NCI-H345 treated with DMSO at 0.1 percent for 48 hours (cell line): ENCODE measurements at regions not wholly inside any gene's neighbourhood (a gene's known extent, or its start where the extent isn't known, plus 50 kb on each side); places are given as distances from the start of the nearest gene placed in this dataset.
"Not testable (repeated sequence)": the region's sequence is repeated elsewhere in the genome, so short reads cannot be mapped to it uniquely, and the experiment has no call there.

Experiments
- DNase-seq: peaks from one replicate; lab custom pipeline; 2025; ENCODE audit not compliant: unreplicated experiment; lab: John Stamatoyannopoulos, UW

DNA sequence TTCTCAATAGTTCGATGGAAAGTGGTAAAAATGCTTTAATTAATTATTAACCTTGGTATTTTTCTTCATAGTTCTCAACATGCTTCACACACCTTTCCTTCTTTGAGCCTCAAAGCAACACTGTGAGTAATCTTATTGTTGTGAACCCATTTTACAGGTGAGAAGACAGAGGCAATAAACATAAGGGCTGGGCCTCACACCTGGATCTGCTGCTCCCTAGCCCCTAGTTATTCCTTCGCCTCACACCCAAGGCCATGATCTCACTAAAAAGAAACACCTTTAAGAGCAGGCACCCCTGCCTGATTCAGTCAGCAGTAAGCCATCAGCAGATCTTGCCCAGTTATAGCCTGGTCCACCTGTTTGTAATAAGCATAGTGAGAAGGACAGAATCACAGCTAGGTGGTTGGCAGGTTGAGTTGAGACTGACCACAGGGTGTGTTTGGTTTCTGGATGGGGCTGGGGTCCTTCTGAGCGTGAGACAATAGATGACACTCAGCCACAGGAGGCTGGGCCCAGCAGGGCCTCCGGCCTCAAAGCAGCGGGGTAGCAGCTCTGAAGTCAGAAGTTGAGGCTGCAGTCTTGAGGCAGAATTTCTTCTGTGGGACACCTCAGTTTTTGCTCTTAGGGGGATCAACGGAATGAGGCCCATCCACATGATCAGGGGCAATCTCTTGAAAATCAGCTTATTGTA, 203.9 kb downstream of the RHOU start:
- DNase-seq, result no peak

DNA sequence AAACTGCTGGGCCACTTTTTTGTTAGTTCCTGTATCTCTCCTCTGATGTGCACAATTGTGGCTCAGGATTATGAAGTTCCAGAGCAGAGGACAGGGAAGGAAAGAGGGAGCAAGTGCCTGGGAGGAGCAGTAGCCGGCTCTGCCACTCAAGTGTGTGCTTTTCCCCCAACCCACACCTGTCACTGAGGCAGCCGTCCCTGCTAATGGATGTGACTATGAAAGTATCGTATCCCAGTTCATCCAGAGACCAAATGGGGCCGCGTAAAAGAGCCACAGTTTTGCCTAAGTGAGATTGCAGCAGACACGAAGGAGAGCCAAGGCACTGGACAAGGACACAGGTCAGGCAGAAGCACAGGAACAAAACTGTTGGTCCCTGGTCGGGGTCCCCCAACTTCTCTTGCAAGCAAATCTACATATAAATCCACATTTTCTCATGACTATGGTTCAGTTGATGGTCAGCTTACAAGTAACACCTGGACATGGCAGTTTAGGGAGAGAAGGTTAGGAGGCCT, 204.7 kb downstream of the RHOU start:
- no peak for DNase-seq

DNA sequence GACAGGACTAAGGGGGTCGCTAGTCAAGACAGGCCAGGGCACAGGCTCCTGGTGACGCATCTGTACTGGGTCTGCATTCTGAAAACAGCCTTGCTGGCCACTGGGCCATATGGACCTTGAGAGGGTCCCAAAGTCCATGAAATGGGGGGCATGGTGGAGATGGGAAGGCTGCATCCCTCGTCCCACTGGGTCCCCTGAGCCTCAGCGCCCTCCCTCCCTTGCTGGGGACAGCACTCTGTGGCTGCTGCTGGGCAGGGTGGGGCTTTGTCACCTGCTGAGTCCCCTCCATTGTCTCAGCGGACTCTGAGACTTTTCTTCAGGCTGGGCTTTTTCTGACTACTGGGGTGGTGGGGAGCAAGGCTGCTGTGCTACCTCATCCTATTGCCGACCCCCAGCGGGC, 205.2 kb downstream of the RHOU start:
- no peak for DNase-seq

DNA sequence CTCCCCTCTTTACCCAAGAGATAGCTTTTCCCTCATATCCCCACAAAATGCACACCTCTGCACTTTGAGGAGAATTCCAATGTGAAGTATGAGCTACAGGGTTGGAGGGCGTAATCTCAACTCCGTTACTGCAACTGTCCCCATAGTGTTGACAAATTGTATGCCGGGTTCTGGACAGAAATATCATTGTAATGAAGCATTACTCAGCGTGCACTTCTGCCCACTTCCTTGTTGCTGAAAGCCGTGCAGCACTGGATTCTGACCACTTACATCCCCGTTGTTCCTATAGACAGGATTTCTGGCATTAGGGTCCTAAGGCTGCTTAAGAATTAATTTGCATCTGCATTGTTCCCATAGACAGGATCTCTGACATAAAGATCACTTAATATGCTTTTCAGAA, 205.6 kb downstream of the RHOU start:
- no peak for DNase-seq

DNA sequence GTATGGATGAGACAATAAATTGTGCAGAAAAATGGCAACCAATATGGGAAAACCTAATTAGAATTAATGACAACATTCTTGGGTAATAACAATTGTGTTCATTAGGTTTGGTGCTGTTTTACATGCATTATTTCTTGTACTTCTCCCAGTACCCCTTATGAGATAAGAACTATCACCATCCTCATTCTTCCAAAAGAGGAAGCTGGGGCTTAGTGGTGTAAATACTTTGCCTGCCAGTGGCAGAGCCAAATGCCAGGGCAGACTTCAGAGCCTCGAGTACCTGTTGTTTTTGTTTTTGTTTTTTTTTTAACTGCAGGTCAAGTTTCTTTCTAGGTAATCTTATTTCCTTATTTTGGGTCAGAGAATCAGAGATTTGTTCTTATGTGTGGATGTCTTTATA, 206.4 kb downstream of the RHOU start:
- no peak for DNase-seq

DNA sequence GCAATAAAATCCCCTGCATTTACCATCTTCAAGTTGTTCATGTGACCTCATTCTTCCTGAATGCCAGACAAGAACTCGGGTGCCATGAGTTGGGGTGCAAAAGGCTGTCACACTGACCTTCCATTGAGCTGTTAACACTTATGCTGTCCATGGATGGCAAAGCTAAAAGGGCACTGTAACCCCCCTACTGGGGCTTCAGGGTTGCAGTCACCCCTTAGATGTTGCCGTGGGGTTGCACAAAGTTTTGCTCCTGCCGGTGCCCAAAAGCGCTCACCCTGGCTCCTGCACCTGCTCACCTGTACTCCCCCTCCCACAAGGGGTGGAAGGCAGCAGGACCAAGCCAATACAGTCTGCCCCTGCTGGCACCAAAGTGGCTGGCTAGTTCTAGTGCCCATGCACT, 208.2 kb downstream of the RHOU start:
- no peak for DNase-seq

DNA sequence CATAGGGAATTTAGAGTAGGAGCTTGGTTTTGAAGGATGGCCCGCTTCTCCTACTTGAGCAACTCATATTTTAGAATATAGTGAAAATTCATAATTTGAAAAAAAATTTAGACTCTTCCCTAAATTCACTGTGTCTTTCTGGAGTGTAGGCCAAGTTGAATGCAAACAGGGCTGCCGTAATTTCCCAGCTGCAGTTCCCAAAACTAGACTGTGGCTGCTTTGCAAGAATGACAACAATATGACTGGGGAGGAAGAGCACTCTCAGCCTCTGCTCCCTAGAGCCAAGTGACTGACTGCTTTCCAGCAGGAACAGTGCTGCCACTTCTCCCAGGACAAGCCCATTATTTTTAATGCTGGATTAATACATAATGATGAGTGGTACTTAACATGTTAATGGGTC, 209.0 kb downstream of the RHOU start:
- no peak for DNase-seq

DNA sequence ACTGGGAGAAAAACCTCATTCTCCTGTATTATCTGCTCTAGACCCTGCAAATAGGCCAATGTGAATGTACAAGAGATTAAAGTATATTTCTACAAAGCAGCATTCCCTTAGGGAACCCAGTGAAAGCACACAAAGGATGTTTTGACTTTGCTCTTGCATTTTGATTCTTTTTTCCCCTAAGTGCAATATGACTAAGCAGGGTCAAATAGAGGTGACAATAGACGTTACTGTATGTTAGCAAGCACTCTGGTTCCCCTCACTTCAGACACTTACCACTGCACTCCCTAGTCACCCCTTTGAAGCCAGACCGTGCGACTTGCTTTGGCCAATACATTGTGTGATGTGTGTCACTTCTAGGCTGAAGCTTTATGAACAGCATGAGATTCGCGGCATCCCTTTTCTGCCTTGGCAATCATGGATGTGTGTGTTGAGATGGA, 209.7 kb downstream of the RHOU start:
- no peak for DNase-seq

DNA sequence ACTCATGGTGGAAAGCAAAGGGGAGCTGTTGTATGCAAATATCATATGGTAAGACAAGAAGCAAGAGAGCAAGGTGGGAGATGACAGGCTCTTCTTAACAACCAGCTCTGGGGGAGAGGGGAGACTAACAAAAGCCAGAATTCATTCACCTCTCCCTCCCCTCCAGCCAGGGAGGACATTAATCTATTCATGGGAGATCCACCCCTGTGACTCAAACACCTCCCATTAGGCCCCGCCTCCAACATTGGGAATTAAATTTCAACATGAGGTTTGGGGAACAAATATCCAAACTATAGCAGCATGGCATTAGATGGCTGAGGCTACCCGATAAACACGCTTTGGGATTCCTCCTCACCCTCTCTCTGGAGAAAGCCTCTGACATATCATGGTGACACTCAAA, 210.6 kb downstream of the RHOU start:
- no peak for DNase-seq

DNA sequence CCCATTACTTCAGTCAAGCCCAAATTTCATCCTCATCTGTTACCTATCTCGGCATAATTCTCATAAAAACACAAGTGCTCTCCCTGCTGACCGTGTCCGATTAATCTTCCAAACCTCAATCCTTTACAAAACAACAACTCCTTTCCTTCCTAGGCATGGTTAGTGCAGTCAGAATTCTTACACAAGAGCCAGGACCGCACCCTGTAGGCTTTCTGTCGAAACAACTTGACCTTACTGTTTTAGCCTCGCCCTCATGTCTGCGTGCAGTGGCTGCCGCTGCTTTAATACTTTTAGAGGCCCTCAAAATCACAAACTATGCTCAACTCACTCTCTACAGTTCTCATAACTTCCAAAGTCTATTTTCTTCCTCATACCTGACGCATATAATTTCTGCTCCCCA, 214.3 kb downstream of the RHOU start:
- not testable (repeated sequence) for DNase-seq

DNA sequence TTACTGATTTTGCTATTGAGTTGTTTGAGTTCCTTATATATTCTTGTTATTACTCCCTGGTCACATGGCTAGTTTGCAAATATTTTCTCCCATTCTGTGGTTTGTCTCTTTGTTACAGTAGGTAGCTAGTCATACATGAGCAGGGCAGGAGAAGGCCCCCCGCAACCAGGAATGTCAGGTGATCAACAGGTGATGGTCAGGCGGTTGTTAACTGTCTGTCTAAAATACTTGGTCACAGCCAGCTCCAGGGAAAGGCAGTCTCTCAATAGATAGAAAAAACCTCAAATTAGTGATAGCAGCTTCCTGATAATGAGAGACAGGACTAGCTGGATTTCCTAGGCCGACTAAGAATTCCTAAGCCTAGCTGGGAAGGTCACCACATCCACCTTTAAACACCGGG, 217.9 kb downstream of the RHOU start:
- no peak for DNase-seq

DNA sequence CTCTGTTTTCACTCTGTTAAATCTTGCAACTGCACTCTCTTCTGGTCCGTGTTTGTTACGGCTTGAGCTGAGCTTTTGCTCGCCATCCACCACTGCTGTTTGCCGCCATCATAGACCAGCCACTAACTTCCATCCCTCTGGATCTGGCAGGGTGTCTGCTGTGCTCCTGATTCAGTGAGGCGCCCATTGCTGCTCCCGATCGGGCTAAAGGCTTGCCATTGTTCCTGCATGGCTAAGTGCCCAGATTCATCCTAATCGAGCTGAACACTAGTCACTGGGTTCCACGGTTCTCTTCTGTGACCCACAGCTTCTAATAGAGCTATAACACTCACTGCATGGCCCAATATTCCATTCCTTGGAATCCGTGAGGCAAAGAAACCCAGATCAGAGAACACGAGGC, 218.5 kb downstream of the RHOU start:
- not testable (repeated sequence) for DNase-seq

DNA sequence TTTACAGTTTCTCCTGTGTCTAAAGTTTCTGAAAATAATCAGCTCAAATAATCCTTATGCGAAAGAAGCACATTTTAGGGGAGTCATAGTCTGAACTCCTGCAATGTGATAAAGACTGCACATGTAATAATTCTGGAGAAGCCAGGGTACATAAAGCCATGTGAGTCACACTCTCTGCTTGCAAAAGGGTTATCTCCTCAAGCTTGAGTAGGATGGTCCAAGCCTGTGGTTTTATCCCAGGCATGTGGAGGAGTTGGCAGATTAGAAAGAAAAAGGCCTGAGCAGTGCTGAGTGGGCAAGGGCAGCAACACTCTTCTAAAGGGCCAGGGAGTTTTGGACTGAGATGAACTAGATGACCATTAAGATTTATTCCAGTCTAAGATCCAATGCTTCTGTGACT, 220.4 kb downstream of the RHOU start:
- DNase-seq, result no peak

DNA sequence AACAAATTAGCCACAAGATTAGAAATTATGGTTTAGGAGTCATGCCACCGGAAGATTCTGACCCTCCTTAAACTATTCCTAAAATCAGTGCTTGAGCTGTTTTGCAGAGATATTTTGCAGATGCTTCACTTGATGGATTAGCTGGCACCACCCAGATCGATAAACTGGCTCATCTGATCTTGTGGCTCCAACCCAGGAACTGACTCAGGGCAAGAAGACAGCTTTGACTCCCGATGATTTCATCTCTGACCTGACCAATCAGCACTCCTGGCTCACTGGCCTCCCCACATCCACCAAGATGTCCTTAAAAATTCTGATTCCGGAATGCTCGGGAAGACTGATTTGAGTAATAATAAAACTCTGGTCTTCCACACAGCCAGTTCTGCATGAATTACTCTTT, 221.6 kb downstream of the RHOU start:
- DNase-seq, result no peak

DNA sequence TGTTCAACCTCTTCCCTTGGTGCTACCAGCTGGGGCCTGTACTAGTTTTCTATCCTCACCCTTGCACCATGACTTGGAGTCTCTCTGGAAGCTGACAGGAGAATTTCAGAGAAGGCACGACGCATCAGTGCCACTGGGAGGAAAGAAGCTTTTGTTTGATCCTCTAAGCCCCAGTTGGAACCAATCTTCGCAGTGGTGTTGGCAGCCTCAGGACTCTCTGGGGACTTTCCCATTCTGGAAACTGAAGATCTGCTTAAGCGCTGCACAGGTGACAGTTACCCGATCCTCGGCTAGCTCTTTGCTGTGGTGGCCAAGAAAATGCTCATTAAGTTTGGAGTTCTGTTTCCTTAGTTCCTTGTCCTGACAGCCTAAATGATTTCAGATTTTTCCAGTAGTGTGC, 222.3 kb downstream of the RHOU start:
- DNase-seq, result no peak

DNA sequence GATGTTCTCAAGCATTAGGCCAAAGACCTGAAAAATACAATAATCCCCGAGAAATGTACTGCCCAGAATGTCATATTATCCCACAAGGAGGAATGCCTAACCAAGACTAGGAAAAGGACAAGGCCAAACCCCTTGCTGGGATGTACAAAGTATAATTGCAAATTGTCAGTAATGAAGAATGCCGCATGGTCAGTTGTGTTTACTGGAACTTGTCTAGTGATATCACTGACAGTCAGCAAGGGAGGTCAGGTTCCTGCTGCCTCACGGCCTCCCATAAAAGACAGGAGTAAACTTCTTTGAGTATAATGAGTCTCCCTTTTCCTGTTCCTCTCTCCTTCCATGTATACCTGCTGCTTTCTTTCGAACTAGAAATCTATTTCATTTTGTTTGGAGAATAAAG, 222.8 kb downstream of the RHOU start:
- DNase-seq, result no peak

DNA sequence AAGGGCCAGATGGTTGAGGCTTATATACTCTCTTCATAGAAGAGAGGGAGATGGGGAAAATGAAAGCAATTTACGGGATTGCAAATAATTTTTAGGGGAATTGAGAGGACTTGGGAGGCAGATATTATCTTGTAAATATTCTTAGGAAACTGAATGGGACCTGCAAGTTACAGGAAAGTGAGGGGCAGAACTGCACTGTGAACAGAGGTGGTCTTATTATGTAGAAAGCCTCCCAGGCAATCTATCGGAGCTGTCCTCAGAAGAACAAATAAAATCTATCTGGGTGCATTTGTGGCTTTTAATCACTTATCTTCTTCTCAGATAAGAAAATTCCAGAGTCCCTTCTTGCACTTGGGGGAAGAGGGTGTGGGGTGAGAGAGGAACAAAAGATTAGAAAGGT, 223.5 kb downstream of the RHOU start:
- no peak for DNase-seq

DNA sequence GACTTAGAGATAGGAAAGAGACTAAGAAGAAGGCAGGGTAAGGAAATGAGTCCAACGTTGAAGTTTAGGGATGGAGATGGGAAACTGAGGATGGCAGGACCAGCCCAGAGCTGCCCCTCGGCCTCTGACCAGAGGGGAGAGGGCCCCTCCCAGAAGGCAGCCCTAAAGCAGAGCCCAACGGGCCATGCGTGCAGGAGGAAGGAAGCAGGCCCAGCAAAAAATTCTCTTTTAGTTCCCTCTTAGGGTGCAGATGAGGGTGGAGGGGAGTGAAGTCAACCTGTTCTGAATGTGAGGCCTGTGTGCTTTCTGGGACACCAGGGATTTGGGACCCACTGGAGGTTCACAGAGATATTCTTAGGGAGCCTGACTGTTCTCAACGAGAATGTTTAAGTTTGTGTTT, 225.4 kb downstream of the RHOU start:
- no peak for DNase-seq

DNA sequence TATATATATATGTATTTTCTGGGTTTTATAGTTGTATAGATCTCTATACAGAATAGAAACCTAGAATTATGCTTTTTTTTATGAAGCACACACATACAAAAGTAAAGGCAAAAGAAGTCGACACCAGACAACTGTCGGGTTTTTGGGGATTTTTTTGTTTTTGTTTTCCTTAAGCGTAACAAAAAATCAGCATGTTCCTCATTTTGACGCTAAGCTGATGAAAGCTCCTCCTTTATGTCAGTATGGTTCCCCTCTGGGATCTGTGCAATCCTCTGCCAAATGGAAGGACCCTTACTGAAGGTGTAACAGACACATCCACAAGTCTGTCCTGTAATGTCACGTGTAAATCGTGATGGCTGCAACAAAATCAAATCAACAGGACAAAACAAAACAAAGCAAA, 226.2 kb downstream of the RHOU start:
- no peak for DNase-seq

DNA sequence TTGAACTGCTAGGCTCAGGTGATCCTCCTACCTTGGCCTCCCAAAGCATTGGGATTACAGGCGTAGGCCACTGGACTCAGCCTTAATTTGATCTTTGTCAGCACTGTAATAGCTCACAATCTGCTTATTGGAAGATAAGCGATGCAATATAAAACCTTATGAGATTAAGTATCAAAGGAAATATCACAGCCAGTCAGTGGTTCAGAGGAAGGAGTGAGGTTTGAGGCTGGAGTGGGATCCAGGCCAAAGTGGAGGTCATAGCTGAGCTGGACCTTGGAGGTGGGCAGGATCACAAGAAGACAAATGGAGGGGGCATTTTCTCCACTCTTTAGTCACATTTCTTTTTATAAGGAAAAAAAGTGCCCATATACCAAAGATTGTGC, 228.5 kb downstream of the RHOU start:
- DNase-seq, result no peak

DNA sequence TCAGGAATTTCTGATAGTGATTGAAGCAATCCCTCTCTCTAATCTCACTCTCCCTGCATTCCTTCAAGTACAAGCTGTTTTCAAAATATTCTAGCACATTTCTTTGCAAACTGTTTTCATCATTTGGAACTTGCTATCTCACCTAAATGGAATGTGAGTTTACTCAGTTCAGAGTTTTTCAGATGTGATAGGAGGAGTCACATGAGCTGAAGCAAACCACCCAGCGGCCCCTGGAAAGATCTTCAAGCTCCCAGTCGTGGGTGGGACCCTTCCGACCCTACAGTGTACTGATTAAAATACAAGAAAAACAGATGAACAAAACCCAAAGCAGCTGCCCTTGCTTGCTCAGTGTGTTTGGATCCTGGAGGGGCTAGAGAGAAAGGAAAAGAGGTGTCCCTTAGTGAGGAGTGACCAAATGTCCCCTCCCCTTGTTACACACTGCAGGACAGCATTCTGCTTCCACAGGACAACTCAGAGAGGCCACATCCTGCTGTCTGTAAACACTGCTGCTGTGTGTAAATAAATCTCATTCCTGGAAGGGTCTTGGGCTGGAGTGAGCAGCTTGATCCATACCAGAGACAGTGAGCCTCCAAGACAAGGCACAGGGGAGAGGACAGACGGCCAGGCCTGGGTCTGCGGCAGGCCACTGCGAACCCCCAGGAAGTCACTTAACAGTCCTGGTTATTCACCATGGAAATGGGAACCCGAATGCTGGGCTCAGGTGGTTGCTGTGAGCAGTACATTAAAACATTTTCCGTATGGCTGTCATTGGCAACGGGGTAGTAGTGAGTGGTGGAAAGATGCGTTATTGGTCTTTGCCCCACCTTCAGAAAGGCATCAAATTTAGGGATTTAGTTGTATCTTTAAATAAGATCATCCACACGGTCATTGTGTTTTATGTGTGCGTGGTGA, 229.2 kb downstream of the RHOU start:
- DNase-seq, result no peak

DNA sequence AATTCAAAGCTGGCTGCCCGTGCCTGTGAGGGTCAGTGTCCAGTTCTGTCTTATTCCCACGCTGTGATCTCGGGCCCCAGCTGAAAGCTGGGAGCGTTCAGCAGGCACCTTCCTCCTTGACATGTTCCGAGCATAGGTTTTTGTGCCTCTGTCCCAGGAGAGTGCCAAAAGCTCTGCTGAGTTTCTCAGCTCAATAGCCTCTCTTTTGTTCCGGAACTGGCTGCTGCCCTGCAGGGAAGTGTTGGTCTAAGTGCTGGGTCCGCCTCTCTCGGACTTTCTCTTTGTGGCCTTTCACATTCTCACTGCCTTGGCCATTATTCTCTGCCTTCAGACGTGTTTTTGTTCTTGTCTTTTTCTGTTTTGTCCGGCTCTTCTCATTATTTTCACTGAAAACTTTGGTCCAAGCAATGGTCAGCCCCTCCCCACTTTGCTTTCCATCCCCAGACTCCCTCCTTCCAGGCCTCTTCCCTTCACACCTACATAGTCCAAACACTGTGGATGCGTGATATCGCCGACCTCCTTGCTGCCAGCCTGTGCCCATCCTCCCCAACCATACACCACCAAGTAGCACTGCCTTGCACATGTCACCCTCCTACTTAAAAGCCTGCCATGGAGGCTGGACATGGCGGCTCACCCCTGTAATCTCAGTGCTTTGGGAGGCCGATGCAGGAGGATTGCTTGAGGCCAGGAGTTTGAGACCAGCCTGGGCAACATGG, 233.8 kb downstream of the RHOU start:
- no peak for DNase-seq
